ENCODE measurements at regions not wholly inside any gene's neighbourhood (a gene's known extent, or its start where the extent isn't known, plus 50 kb on each side); places are given as distances from the start of the nearest gene placed in this dataset.

DNA sequence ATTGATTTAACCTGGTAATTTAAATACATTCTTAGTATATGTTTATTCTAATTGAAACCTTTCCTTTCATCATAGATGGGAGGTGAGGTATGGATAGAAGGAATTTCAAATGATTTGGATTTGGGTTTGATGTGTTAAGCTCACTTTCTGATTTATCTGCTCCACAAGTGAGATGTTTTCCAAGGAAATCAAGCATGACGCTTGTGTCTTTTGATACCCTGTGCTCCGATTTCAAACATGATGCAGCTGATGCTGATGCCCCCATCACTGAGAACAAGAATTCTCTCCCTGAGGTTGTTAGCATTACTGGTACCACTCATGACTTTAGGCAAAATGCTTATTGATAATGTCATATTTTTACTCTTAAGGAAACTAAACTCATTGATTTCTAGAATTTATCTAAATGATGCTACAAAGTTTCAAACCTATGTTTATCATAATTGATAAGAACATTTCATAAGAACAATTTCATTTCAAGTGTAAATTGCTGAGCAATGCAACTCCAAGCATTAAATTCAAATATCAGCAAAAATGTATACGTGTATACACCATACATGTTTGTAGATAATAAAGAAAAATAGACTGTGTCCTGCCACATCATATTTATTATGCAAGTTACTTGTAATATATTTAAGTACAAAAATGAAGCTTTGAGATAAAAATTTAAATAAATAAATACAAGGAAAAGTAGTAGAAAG is 75.5 kb upstream of the LRIG3 start:
- no peak overlapping the region for H3K14ac ChIP-seq (ENCODE audit: low read length)
- no peak overlapping the region for H2BK120ac ChIP-seq (ENCODE audit: insufficient read depth, low read length, poor library complexity)
- H3K4me1 ChIP-seq (ENCODE audit: control insufficient read depth in 1 of 2, insufficient read depth in 2 of 2, low read length in 2 of 2), result no peaks in the 10 kb centered on the region
- H2BK12ac ChIP-seq (ENCODE audit: low read length), result no peak overlapping the region
- no peak overlapping the region for H2AFZ ChIP-seq (ENCODE audit: insufficient read depth, low read length, poor library complexity)
- no peak overlapping the region for H3K9ac ChIP-seq (ENCODE audit: low read length)
- H3K36me3 ChIP-seq (ENCODE audit: control insufficient read depth in 1 of 2, insufficient read depth in 2 of 2, low read length in 2 of 2), result no peaks in the 10 kb centered on the region
- H3K27me3 ChIP-seq (ENCODE audit: insufficient read depth, low read length), result no peaks in the 10 kb centered on the region
- no peak overlapping the region for H3K23ac ChIP-seq (ENCODE audit: low read length)
- H2AK5ac ChIP-seq (ENCODE audit: low read length), result no peak overlapping the region
- no peak overlapping the region for H4K91ac ChIP-seq (ENCODE audit: low read depth, low read length)
- H3K4ac ChIP-seq (ENCODE audit: low read depth, low read length), result no peak overlapping the region
- WGBS (ENCODE audit: extremely low coverage, insufficient coverage, insufficient read length), result no CpG with 5 or more reads among the region's 3 CpGs
- no peak overlapping the region for H3K4me2 ChIP-seq (ENCODE audit: low read length)
- H2BK5ac ChIP-seq (ENCODE audit: low read depth, low read length, poor library complexity), result no peak overlapping the region
- no peaks in the 10 kb centered on the region for H3K9me3 ChIP-seq (ENCODE audit: insufficient read depth, low read depth, low read length)
- DNase-seq, result no peak
- H4K8ac ChIP-seq (ENCODE audit: low read depth, low read length), result no peak overlapping the region
- no peaks in the 10 kb centered on the region for H3K79me2 ChIP-seq (ENCODE audit: control insufficient read depth, insufficient read depth, low read length, poor library complexity)
- H3K18ac ChIP-seq (ENCODE audit: low read length), result no peak overlapping the region
- no peak overlapping the region for H4K12ac ChIP-seq (ENCODE audit: low read depth, low read length)
- no peak overlapping the region for H3K27ac ChIP-seq (ENCODE audit: low read depth, low read length)
- H3K79me1 ChIP-seq (ENCODE audit: low read length), result no peaks in the 10 kb centered on the region
- no peak overlapping the region for H3K4me3 ChIP-seq (ENCODE audit: low read depth, low read length)

DNA sequence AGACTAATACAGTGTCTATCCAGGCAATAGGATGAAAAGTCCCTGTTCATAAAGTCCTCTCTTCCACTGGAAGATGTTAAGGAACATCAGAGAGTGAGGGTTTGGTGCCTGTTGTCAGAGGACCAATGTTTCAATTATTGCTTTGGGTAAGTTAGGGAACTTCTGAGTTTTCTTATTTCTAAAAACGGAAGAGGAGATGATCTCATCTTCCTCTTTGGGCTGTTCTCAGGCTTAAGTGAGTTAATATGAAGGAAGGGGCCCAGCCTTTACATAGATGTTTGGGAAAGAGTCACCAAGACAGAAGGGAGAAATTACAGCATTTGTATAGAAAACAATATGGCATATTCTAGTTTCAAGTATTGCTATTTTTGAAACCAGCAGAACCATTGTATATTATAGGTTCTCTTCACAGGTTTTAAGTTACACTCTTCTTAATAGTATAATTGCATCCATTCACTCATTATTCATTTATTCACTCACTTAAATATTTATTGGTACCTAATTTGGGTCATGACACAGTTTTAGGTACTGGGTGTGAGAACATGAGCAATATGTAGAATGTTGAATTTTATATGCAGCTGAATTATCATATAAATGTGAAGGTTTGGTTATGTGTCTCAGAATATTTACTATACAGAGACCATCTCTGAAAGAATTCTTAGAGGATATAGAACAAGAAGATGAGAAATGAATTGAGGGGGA is 68.5 kb upstream of the LRIG3 start:
- no peak overlapping the region for H3K4ac ChIP-seq (ENCODE audit: low read depth, low read length)
- H3K23ac ChIP-seq (ENCODE audit: low read length), result no peak overlapping the region
- no peak overlapping the region for H4K12ac ChIP-seq (ENCODE audit: low read depth, low read length)
- no peak overlapping the region for H3K27ac ChIP-seq (ENCODE audit: low read depth, low read length)
- no peak overlapping the region for H3K18ac ChIP-seq (ENCODE audit: low read length)
- no peak overlapping the region for H4K91ac ChIP-seq (ENCODE audit: low read depth, low read length)
- no peak overlapping the region for H4K8ac ChIP-seq (ENCODE audit: low read depth, low read length)
- WGBS (ENCODE audit: extremely low coverage, insufficient coverage, insufficient read length), result no CpG with 5 or more reads among the region's 1 CpG
- no peak overlapping the region for H3K9ac ChIP-seq (ENCODE audit: low read length)
- H3K9me3 ChIP-seq (ENCODE audit: insufficient read depth, low read depth, low read length), result no peaks in the 10 kb centered on the region
- no peak overlapping the region for H2BK12ac ChIP-seq (ENCODE audit: low read length)
- DNase-seq, result no peak
- no peak overlapping the region for H2AFZ ChIP-seq (ENCODE audit: insufficient read depth, low read length, poor library complexity)
- H3K79me2 ChIP-seq (ENCODE audit: control insufficient read depth, insufficient read depth, low read length, poor library complexity), result no peaks in the 10 kb centered on the region
- no peaks in the 10 kb centered on the region for H3K79me1 ChIP-seq (ENCODE audit: low read length)
- H2BK5ac ChIP-seq (ENCODE audit: low read depth, low read length, poor library complexity), result no peak overlapping the region
- H2AK5ac ChIP-seq (ENCODE audit: low read length), result no peak overlapping the region
- H3K4me3 ChIP-seq (ENCODE audit: low read depth, low read length), result no peak overlapping the region
- H3K14ac ChIP-seq (ENCODE audit: low read length), result no peak overlapping the region
- no peaks in the 10 kb centered on the region for H3K27me3 ChIP-seq (ENCODE audit: insufficient read depth, low read length)
- H2BK120ac ChIP-seq (ENCODE audit: insufficient read depth, low read length, poor library complexity), result no peak overlapping the region
- no peaks in the 10 kb centered on the region for H3K4me1 ChIP-seq (ENCODE audit: control insufficient read depth in 1 of 2, insufficient read depth in 2 of 2, low read length in 2 of 2)
- H3K36me3 ChIP-seq (ENCODE audit: control insufficient read depth in 1 of 2, insufficient read depth in 2 of 2, low read length in 2 of 2), result no peaks in the 10 kb centered on the region
- H3K4me2 ChIP-seq (ENCODE audit: low read length), result no peak overlapping the region

DNA sequence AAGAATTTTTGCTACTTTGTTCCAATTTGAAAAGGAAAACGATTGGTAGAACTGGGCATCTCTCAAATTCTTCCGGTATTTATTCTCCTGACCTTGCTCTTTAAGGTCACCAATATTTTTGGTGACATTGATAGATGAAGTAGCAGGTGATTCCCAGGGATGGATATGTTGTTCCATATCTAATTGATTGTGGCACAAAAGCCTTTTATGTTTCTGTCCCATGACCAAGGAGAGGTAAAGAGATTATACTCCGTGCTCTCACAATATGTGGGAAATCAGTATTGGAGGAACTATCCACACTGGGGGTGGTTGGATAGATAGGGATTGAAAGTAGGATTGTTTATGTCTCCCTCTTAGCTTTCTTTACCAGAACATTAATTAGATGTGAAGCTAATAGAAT is 61.7 kb upstream of the LRIG3 start:
- no peak overlapping the region for H3K14ac ChIP-seq (ENCODE audit: low read length)
- no peak overlapping the region for H3K23ac ChIP-seq (ENCODE audit: low read length)
- no peak overlapping the region for H3K9ac ChIP-seq (ENCODE audit: low read length)
- H3K18ac ChIP-seq (ENCODE audit: low read length), result no peak overlapping the region
- WGBS (ENCODE audit: extremely low coverage, insufficient coverage, insufficient read length), result no CpG with 5 or more reads among the region's 3 CpGs
- no peak overlapping the region for H3K4me2 ChIP-seq (ENCODE audit: low read length)
- no peak overlapping the region for H2BK5ac ChIP-seq (ENCODE audit: low read depth, low read length, poor library complexity)
- H3K79me1 ChIP-seq (ENCODE audit: low read length), result no peaks in the 10 kb centered on the region
- no peak overlapping the region for H2AFZ ChIP-seq (ENCODE audit: insufficient read depth, low read length, poor library complexity)
- H3K36me3 ChIP-seq (ENCODE audit: control insufficient read depth in 1 of 2, insufficient read depth in 2 of 2, low read length in 2 of 2), result no peaks in the 10 kb centered on the region
- H2AK5ac ChIP-seq (ENCODE audit: low read length), result no peak overlapping the region
- no peak overlapping the region for H3K4me3 ChIP-seq (ENCODE audit: low read depth, low read length)
- no peak for DNase-seq
- no peak overlapping the region for H4K91ac ChIP-seq (ENCODE audit: low read depth, low read length)
- no peak overlapping the region for H3K27ac ChIP-seq (ENCODE audit: low read depth, low read length)
- no peak overlapping the region for H4K12ac ChIP-seq (ENCODE audit: low read depth, low read length)
- no peak overlapping the region for H2BK12ac ChIP-seq (ENCODE audit: low read length)
- H3K27me3 ChIP-seq (ENCODE audit: insufficient read depth, low read length), result no peaks in the 10 kb centered on the region
- no peaks in the 10 kb centered on the region for H3K79me2 ChIP-seq (ENCODE audit: control insufficient read depth, insufficient read depth, low read length, poor library complexity)
- H4K8ac ChIP-seq (ENCODE audit: low read depth, low read length), result no peak overlapping the region
- no peaks in the 10 kb centered on the region for H3K9me3 ChIP-seq (ENCODE audit: insufficient read depth, low read depth, low read length)
- H3K4ac ChIP-seq (ENCODE audit: low read depth, low read length), result no peak overlapping the region
- H2BK120ac ChIP-seq (ENCODE audit: insufficient read depth, low read length, poor library complexity), result no peak overlapping the region
- H3K4me1 ChIP-seq (ENCODE audit: control insufficient read depth in 1 of 2, insufficient read depth in 2 of 2, low read length in 2 of 2), result no peaks in the 10 kb centered on the region

- Histone ChIP-seq H3K23ac (ENCODE audit: low read length) (no peak overlapping the region), H2AK5ac (ENCODE audit: low read length) (no peak overlapping the region), H2BK120ac (ENCODE audit: insufficient read depth, low read length, poor library complexity) (no peak overlapping the region), H3K27ac (ENCODE audit: low read depth, low read length) (no peak overlapping the region), H3K4me1 (ENCODE audit: control insufficient read depth in 1 of 2, insufficient read depth in 2 of 2, low read length in 2 of 2) (no peaks in the 10 kb centered on the region), H3K4me3 (ENCODE audit: low read depth, low read length) (no peak overlapping the region), H2AFZ (ENCODE audit: insufficient read depth, low read length, poor library complexity) (no peak overlapping the region), H4K8ac (ENCODE audit: low read depth, low read length) (no peak overlapping the region), H3K36me3 (ENCODE audit: control insufficient read depth in 1 of 2, insufficient read depth in 2 of 2, low read length in 2 of 2) (no peaks in the 10 kb centered on the region), H4K91ac (ENCODE audit: low read depth, low read length) (no peak overlapping the region), H3K27me3 (ENCODE audit: insufficient read depth, low read length) (no peaks in the 10 kb centered on the region), H3K18ac (ENCODE audit: low read length) (no peak overlapping the region), H4K12ac (ENCODE audit: low read depth, low read length) (no peak overlapping the region), H2BK5ac (ENCODE audit: low read depth, low read length, poor library complexity) (no peak overlapping the region), H3K9me3 (ENCODE audit: insufficient read depth, low read depth, low read length) (no peaks in the 10 kb centered on the region), H2BK12ac (ENCODE audit: low read length) (no peak overlapping the region), H3K4ac (ENCODE audit: low read depth, low read length) (no peak overlapping the region), H3K79me2 (ENCODE audit: control insufficient read depth, insufficient read depth, low read length, poor library complexity) (no peaks in the 10 kb centered on the region), H3K14ac (ENCODE audit: low read length) (no peak overlapping the region), H3K79me1 (ENCODE audit: low read length) (no peaks in the 10 kb centered on the region), H3K4me2 (ENCODE audit: low read length) (no peak overlapping the region), H3K9ac (ENCODE audit: low read length) (no peak overlapping the region)
- DNase-seq, result no peak
- WGBS (ENCODE audit: extremely low coverage, insufficient coverage, insufficient read length), result no CpG with 5 or more reads among the region's 1 CpG
Measured at GRCh38 chr12:58980768-58981167, 60.5 kb upstream of the LRIG3 start.

Measured in trophoblast cell (in vitro differentiated cells and primary cell).